ENCODE measurements at regions not wholly inside any gene's neighbourhood (a gene's known extent, or its start where the extent isn't known, plus 50 kb on each side); places are given as distances from the start of the nearest gene placed in this dataset.
A peak's percentile ranks its signal among the peaks of the same experiment; 100 is the strongest.
"Not testable (repeated sequence)": the region's sequence is repeated elsewhere in the genome, so short reads cannot be mapped to it uniquely, and the experiment has no call there.

- peak; percentile 12 for DNase-seq
These were observed 995.7 kb downstream of the TMEM121 start for GRCh38 chr14:106522118-106522517.

- DNase-seq = no peak
These were observed 996.6 kb downstream of the TMEM121 start for GRCh38 chr14:106522990-106523389.

GRCh38 chr14:106528717-106529116 lies 1002.3 kb downstream of the TMEM121 start:
- no peak for DNase-seq

GRCh38 chr14:106530031-106530422 lies 1003.6 kb downstream of the TMEM121 start:
- no peak for DNase-seq

DNA sequence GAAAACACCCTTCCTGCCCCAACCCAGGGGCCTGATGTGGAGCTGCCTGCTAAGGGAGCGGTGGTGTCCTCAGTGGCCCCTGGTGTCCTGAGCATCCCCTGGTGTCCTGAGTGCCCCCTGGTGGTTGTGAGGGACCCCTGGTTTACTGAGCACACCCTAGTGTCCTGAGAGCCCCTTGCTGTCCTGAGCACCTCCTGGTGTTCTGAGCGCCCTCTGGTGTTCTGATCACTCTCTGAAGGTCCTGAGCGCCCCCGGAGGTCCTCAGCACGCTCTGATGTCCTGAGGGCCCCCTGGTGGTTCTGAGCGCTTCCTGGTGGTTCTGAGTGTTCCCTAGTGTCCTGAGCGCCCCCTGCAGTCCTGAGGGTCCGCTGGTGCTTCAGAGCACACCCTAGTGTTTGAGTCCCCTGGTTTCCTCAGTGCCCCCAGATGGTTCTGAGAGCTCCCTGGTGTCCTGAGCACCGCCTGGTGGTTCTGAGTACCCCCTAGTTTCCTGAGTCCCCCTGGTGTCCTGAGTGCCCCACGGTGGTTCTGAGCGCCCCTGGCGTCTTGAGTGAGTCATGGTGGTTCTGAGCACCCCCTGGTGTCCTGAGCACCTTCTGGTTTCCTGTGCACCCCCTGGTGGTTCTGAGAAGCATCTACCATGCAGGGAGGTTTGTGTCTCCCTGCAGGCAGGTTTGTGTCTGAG lies 1004.2 kb downstream of the TMEM121 start:
- peak; percentile 51 for DNase-seq

DNA sequence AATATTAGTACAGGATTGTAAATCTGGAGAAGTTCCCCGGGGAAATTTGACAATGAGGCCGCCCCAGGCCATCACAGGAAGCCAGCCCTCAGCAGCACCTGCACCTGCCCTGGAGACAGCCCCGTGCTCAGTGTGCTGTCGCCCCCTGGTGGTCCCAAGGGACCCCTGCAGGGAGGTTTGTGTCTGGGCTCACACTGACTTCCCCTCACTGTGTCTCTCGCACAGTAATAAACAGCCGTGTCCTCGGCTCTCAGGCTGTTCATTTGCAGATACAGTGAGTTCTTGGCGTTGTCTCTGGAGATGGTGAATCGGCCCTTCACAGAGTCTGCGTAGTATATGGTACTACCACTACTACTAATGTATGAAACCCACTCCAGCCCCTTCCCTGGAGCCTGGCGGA lies 1011.2 kb downstream of the TMEM121 start:
- DNase-seq = not testable (repeated sequence)

DNA sequence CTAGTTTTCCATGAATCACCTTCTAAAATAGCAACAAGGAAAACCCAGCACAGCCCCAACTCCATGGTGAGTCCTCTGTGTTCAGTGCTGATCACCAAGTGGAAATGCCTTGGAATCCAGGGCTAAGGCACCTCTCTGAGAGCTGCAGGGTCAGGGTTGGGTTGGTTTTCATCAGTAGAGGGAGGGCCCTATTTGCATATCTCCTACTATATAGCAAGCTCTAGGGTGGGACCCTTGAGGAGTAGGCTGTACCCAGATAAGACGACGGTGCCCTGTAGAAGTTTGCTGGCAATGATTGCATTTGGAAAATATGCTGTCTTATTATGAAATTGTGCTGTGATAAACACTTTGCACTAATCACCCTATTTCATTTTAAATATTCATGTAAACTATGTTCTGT lies 1011.8 kb downstream of the TMEM121 start:
- DNase-seq = no peak

GRCh38 chr14:106547735-106548434 lies 1021.5 kb downstream of the TMEM121 start:
- no peak for DNase-seq

DNA sequence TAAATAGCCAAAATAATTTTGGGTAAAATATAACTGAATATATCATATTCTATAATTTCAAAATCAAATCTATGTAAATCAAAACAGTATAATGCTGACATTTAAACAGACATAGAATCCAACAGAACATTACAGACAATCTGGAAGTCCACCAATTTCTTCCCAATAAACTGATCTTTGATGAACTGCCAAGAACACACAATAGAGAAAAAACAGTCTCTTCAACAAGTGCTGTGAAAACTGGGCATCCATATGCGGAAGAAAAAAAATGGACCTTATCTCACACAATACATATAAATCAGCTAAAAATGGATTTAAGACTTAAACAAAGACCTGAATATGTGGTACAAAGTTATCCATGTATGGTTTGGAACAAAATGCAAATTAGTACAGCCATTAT lies 1022.7 kb downstream of the TMEM121 start:
- DNase-seq = no peak

GRCh38 chr14:106551265-106551664 lies 1024.9 kb downstream of the TMEM121 start:
- no peak for DNase-seq

GRCh38 chr14:106556211-106556610 lies 1029.8 kb downstream of the TMEM121 start:
- DNase-seq = not testable (repeated sequence)

DNA sequence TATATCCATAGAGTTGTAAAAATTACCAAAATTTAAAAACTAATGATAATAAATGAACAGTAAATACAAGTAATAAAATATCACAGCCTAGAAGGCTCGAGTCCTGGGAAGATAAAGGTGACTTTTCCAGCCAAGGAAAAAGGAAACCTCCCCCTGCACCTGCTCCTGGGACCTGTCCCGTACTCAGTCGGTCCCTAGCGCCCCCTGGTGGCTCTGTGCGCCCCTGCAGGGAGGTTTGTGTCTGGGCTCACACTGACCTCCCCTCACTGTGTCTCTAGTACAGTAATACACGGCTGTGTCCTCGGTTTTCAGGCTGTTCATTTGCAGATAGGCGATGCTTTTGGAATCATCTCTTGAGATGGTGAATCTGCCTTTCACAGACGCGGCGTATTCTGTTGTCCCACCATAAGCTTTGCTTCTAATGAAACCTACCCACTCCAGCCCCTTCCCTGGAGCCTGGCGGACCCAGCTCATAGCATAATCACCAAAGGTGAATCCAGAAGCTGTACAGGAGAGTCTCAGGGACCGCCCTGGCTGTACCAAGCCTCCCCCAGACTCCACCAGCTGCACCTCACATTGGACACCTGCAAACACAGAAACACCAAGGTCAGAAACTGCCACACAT lies 1030.4 kb downstream of the TMEM121 start:
- DNase-seq = peak; percentile 76

- no peak for DNase-seq
These were observed 1036.1 kb downstream of the TMEM121 start for GRCh38 chr14:106562451-106562850.

- DNase-seq = peak; percentile 58
These were observed 1037.8 kb downstream of the TMEM121 start for GRCh38 chr14:106564058-106564643.

GRCh38 chr14:106578481-106578880 lies 1052.1 kb downstream of the TMEM121 start:
- no peak for DNase-seq

- DNase-seq = no peak
These were observed 1052.7 kb downstream of the TMEM121 start for GRCh38 chr14:106579084-106579483.

DNA sequence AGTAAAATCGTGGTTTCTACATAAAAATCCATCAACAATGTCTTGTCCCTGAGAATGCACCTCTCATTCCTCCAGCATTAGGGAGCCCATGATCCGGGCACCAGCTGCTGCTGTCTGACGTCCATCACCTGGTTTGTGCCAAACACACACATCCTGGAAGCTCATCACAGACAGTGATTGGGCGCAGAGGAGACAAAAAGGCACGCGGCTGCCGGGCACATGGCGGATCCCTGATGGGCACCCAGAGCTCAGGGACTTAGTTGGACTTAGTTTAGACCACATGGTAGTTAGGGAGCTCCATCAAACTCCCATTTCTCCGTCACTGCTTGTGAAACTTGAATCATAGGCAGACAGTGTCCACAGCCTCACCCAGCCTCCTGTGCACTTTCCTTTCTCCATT lies 1059.3 kb downstream of the TMEM121 start:
- DNase-seq = no peak

DNA sequence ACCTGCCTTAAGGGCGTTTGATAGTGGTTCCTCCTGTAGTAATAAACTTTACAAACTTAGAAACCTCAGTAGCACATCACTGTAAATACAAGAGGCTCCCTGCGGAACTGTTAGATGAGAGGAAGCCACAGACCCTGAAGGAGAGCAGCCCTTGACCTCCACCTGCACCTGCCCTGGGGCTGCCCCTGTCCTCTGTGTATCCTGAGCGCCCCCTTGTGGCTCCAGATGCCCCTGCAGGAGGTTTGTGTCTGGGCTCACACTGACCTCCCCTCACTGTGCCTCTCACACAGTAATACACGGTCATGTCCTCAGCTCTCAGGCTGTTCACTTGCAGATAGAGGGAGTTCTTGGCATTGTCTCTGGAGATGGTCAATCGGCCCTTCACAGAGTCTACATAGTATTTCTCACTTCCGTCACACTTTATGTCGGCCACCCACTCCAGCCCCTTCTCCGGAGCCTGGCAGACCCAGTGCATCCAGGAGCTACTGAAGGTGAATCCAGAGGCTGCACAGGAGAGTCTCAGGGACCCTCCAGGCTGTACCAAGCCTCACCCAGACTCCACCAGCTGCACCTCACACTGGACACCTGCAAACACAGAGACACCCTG lies 1059.8 kb downstream of the TMEM121 start:
- DNase-seq = peak; percentile 69

GRCh38 chr14:106591539-106591938 lies 1065.2 kb downstream of the TMEM121 start:
- not testable (repeated sequence) for DNase-seq

DNA sequence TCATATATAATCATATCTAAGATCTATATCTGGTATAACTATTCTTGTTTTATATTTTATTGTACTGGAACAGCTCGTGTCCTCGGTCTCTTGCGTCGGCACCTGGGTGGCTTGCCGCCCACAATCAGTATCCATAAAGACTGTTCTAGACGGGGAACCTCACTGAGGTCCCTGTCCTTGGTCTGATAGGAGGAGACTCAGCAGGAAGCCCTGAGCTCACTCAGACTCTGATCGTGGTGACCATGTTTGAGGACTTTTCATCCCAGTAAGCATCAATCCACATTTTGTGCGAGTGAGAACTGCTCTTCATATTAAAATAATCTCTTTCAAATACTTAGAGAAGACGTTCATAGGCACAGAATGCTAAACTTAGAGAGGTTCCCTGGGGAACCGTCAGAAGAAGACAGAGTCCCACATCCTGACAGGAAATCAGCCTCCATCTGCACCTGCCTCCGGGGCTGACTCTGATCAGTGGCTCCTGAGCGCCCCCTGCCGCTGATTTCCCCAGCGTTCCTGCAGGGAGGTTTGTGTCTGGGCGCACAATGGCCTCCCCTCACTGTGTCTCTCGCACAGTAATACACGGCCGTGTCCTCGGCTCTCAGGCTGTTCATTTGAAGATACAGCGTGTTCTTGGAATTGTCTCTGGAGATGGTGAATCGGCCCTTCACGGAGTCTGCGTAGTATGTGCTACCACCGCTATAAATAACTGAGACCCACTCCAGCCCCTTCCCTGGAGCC lies 1065.9 kb downstream of the TMEM121 start:
- peak; percentile 84 for DNase-seq

GRCh38 chr14:106599209-106599608 lies 1072.8 kb downstream of the TMEM121 start:
- no peak for DNase-seq
